Keratinocyte (primary cell): ENCODE measurements at regions not wholly inside any gene's neighbourhood (a gene's known extent, or its start where the extent isn't known, plus 50 kb on each side); places are given as distances from the start of the nearest gene placed in this dataset.
"Not testable (repeated sequence)": the region's sequence is repeated elsewhere in the genome, so short reads cannot be mapped to it uniquely, and the experiment has no call there.

Experiments used
- CTCF ChIP-seq, 3 experiments: IDR thresholded peaks in 1 of 3; conservative IDR thresholded peaks in 1 of 3; optimal IDR thresholded peaks in 1 of 3; 2 replicates in 2 of 3; 3 replicates in 1 of 3; pipeline versions ENCODE3 to v1.5.1; 2011; ENCODE audit warnings: low read length in 3 of 3, mild to moderate bottlenecking in 3 of 3, moderate library complexity in 2 of 3, control low read depth in 1 of 3, inconsistent platforms in 1 of 3; ENCODE audit not compliant: insufficient read depth in 2 of 3; ENCODE audit errors: extremely low read depth in 1 of 3
- EZH2 ChIP-seq: IDR thresholded peaks from one replicate; pipeline ENCODE4 v1.6.1; 2012; ENCODE audit warnings: inconsistent platforms, mild to moderate bottlenecking, low read length, moderate library complexity

- TF ChIP-seq CTCF (optimal IDR thresholded peaks at IDR 0.05 in 1 of 3, IDR thresholded peaks at IDR 0.05 in 1 of 3, conservative IDR thresholded peaks at IDR 0.05 in 1 of 3; ENCODE audit: extremely low read depth in 1 of 3, insufficient read depth in 2 of 3, low read length in 3 of 3); EZH2: not testable (repeated sequence)
Observed at GRCh38 chr15:58323321-58323720, 108.5 kb upstream of the LIPC start.
